HG03558 (cell line): ENCODE measurements at regions not wholly inside any gene's neighbourhood (a gene's known extent, or its start where the extent isn't known, plus 50 kb on each side); places are given as distances from the start of the nearest gene placed in this dataset.

Experiments
- ATAC-seq: cut with Tn5 transposase; IDR thresholded peaks from one replicate; pipeline ENCODE4 v1.9.1; 2021; ENCODE audit warnings: moderate number of reproducible peaks; ENCODE audit not compliant: unreplicated experiment; ENCODE audit errors: extremely low read depth

DNA sequence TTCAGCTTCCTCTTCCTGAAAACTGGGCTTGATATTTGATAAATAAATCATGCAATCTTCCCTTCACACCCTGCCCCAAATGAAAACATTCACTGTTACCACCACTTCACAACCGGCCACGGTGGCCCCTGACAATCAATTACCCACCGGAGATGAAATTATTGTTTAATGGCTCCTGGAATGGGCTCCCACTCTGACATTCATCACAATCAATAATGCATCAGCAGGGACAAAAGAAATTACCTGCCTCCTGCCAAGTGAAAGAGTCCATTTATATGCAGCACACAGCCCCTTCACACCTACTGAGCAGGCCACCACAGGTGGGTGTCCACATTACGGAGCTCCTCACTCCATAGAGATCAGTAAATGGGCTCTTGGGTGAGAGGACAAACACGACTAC, 193.5 kb upstream of the SNX19 start:
- no peak for ATAC-seq

DNA sequence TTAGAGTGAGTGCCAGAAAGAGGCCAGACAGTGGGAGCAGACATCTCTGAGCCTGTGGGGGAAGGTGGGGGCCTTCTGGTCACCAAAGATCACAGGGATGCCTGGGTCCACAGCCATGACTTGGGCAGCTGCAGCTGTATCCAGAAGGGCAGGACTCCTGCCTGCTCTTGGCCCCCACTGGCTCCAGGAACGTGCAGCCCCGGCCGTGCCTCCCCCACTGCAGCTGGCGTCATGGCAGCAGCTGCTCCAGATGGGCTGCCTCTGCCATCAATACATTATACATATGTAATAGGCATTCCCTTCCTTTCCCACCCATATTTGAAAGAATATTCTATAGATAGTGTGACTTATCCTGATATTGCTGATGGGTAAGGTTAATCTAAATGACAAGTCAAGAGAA, 195.5 kb upstream of the SNX19 start:
- ATAC-seq: no peak

DNA sequence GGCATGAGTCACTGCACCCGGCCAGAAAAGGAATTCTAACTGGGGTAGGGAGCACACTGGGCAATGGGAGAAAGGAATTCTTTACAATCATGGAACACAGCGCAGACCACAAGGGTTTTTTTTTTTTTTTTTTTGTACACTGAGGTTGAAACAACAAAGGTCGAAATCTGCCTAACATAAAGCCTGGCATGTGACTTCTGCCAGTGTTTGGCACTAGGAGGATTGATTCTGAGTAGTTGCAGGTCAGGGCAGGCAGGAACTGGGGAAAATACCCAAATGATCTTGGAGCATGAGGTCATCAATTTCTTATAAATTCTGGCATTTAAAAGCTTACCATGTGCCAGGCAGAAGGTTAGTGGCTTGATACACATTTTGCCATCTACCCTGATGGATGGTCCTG, 202.0 kb upstream of the SNX19 start:
- no peak for ATAC-seq

GRCh38 chr11:131121426-131122333, 205.4 kb upstream of the SNX19 start:
- no peak for ATAC-seq

DNA sequence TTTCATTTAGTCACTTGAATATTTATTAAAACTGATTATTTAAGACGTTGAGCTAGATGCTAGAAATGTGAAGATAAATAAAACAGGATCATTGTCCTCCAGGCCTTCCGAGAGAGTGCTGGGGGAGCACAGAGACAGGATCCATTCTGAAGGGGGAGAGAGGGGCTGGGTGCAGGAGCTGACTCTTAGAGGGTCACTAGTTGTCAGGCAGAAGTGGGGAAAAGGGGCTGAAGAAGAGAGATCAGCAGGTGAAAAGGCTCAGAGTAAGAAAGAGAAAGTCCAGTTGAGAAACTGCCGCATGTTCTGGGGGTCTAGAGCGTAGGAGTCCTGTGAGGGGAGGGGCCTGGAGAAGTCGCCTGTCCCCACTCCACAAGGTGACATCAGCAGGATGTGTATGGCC, 206.2 kb upstream of the SNX19 start:
- ATAC-seq: no peak

DNA sequence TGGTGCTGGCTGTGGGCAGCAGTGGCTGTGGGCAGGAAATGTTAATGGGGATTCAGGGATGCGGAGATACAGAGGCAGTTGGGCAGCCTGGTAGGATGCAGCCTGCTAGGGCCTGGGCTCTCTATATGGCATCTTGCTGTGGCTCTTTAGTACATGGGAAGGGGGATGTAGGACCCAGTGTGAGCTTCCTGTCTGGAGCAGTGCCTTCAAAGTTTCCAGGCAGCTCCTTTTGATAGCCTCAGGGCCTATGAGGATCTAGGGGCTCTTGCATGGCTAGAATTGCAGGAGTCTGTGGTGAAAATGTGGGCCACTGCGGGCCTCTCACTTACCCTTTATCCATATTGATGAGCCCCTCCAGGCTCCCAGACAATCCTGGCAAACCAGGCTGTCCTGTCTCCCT, 213.2 kb upstream of the SNX19 start:
- no peak for ATAC-seq

- ATAC-seq: no peak
Measured at GRCh38 chr11:131135611-131136010, 219.3 kb upstream of the SNX19 start.

- ATAC-seq: no peak
Measured at GRCh38 chr11:131136486-131136885, 220.2 kb upstream of the SNX19 start.

- ATAC-seq: no peak
Measured at GRCh38 chr11:131137046-131137445, 220.8 kb upstream of the SNX19 start.

- ATAC-seq: no peak
Measured at GRCh38 chr11:131138731-131139130, 222.5 kb upstream of the SNX19 start.

DNA sequence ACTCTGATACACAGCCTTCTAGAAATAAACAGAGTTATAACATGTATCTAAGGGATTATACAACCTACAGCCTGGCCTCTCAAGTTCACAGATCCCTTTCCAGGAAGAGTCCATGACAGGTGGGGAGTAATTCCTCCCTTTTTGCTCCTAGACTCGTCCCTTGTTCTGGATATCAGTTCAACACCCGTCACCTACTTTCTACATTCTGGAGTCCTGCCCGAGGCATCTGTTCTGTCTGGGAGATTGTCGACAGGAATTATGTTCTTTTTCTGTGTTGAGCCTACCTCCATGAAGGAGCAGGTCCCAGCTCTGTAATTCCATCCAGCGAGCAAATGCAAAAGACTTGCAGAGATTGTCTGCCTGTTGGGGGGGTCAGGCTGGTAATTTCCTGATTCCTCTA, 224.6 kb upstream of the NTM start:
- no peak for ATAC-seq

GRCh38 chr11:131146827-131147490, 223.5 kb upstream of the NTM start:
- ATAC-seq: no peak

- ATAC-seq: no peak
Measured at GRCh38 chr11:131154351-131154750, 216.1 kb upstream of the NTM start.

DNA sequence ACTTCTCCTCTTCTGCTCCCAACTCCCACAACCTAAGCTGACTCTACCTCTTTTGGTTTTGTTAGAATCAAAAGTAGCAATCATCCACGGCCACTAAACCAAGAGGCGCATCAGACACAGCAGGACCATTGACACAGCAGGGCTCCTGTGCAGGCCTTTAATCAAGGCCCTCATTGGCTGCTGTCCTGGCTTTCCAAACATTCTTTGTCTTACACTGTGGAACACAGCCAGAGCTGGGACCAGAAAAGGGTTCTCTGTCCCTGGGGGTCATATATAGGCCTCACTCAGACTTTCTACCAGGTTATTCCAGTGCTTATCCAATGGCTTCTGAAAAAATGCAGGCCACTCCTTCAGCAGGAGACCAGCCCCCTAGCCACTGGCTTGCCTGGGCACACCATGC, 212.7 kb upstream of the NTM start:
- no peak for ATAC-seq

- no peak for ATAC-seq
Measured at GRCh38 chr11:131160846-131161245, 209.6 kb upstream of the NTM start.

DNA sequence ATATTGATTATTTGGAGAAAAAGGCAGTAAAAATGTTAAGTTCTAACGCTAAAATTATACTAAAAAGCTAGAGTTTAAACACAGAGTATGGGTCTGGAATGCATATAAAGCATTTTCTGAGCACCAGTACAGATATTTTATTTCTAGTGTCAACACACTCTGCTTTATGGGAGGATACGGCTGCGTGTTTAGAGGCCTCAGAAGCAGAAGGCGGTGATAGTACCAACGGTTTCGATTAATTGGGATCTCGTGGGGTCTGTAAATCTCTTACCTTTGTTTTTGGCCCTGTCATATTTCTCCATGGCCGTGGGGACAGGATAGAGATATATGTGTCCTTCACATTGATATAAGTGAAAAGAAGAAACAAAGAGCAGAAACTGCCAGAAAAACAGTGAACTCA, 206.8 kb upstream of the NTM start:
- no peak for ATAC-seq

DNA sequence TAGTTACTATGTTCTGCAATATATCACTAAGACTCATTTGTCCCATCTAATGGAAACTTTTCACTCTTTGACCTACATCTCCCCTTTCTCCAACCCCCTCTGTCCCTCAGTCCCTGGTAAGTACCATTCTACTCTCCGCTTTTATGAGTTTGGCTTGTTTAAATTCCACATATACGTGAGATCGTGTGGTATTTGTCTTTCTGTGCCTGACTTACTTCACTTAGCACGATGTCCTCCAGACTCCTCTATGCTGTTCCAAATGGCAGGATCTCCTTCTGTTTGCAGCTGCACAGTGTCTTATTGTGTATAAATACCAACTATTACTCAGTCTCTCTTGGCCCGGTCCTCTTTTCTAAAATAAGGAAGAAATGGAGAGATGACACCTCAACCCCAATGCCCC, 205.4 kb upstream of the NTM start:
- no peak for ATAC-seq

GRCh38 chr11:131168839-131169713, 201.3 kb upstream of the NTM start:
- ATAC-seq: no peak

- ATAC-seq: no peak
Measured at GRCh38 chr11:131172011-131172410, 198.4 kb upstream of the NTM start.

DNA sequence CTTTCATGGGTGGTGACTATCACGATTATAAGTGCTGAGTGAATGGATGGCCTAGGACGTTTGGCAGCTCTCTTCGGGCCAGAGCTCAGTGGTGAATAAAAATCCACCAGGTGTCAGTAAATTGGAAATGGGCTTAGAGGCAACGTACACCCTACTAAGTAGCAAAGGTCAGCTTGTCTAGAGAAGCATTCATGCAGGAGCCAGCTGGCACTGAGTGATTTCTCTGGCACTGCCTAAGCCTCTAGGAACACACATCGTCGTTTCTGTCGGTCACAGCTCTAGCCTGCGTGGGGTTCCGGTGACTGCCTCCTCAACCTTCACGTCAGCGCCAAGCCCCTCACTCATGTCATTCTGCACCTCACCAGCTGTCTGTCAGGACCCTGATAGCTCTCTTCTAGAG, 192.4 kb upstream of the NTM start:
- no peak for ATAC-seq

DNA sequence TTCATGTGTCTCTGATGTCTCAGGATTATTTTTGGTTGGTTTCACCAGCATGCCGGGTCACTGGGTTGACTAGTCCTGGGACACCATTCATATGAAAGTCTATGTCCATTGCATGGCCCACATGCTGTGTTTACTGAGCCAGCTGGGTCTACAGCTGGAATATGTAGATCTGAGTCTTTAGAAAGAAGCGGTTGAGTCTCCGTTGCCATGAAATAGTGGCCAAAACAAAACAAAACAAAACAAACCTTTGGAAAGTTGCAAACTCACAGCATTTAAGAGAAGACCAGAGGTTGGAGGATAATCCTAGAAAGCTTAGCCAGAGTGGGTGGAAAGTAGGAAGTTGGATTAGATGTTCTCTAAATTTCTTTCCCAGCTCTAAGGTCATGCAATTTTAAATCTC, 191.8 kb upstream of the NTM start:
- ATAC-seq: no peak
